ENCODE measurements at regions not wholly inside any gene's neighbourhood (a gene's known extent, or its start where the extent isn't known, plus 50 kb on each side); places are given as distances from the start of the nearest gene placed in this dataset.

- TF ChIP-seq EP300 (IDR thresholded peaks at IDR 0.05), result no peak
- TF ChIP-seq CTCF (IDR thresholded peaks at IDR 0.05), result no peak
- TF ChIP-seq POLR2A (IDR thresholded peaks at IDR 0.05), result no peak
Measured at GRCh38 chr5:84695330-84695729, 310.6 kb upstream of the EDIL3 start.

Measured in ovary (tissue), 3 donors.